ENCODE measurements at regions not wholly inside any gene's neighbourhood (a gene's known extent, or its start where the extent isn't known, plus 50 kb on each side); places are given as distances from the start of the nearest gene placed in this dataset.

DNA sequence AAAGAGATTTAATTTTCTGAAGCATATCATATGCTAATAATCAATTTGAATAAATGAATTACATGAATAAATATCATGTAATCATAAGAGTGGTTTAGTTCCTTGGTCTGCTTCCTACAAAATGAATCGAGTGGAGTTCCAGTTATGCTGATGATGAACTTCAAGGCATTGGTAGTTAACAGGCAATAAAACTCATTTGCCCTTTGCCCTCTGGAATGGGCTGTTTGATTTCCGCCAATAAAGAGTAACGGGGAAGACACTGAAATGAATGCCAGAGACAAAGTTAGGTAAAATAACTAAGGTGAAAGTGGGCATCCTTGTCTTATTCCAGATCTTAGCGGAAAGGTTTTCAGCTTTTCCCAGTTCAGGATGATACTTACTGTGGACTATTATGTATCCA, 90.1 kb downstream of the C3orf38 start:
- Histone ChIP-seq H3K4me1 (ENCODE audit: control insufficient read depth, insufficient read depth, low read length) (no peaks in the 10 kb centered on the region), H3K27ac (ENCODE audit: low read depth, low read length) (no peak overlapping the region), H3K9me3 (ENCODE audit: control insufficient read depth, low read length) (peaks cover 10% of the 10 kb centered on the region), H3K9ac (ENCODE audit: extremely low read depth, low read length, poor library complexity, severe bottlenecking) (no peak overlapping the region), H3K4me3 (ENCODE audit: low read length) (no peak overlapping the region), H3K36me3 (ENCODE audit: control insufficient read depth, insufficient read depth, low read length) (no peaks in the 10 kb centered on the region), H3K27me3 (ENCODE audit: control insufficient read depth, insufficient read depth, low read length, poor library complexity, severe bottlenecking) (no peaks in the 10 kb centered on the region)
- Mint-ChIP-seq H3K4me3 (no peak overlapping the region), H3K27me3 (ENCODE audit: insufficient read depth) (no peaks in the 10 kb centered on the region), H3K9me3 (peaks cover 16% of the 10 kb centered on the region), H3K4me1 (peaks cover 3% of the 10 kb centered on the region), H3K36me3 (ENCODE audit: low read depth) (no peaks in the 10 kb centered on the region), H3K27ac (no peak overlapping the region)
- DNase-seq = no peak
- TF ChIP-seq, protein P1, sequence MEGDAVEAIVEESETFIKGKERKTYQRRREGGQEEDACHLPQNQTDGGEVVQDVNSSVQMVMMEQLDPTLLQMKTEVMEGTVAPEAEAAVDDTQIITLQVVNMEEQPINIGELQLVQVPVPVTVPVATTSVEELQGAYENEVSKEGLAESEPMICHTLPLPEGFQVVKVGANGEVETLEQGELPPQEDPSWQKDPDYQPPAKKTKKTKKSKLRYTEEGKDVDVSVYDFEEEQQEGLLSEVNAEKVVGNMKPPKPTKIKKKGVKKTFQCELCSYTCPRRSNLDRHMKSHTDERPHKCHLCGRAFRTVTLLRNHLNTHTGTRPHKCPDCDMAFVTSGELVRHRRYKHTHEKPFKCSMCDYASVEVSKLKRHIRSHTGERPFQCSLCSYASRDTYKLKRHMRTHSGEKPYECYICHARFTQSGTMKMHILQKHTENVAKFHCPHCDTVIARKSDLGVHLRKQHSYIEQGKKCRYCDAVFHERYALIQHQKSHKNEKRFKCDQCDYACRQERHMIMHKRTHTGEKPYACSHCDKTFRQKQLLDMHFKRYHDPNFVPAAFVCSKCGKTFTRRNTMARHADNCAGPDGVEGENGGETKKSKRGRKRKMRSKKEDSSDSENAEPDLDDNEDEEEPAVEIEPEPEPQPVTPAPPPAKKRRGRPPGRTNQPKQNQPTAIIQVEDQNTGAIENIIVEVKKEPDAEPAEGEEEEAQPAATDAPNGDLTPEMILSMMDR (conservative IDR thresholded peaks at IDR 0.05) = no peak
- WGBS, 2 experiments (ENCODE audit: insufficient coverage in 1 of 2, insufficient read length in 1 of 2) = 87 to 92% methylated on average over 3 to 4 of the region's 4 CpGs

DNA sequence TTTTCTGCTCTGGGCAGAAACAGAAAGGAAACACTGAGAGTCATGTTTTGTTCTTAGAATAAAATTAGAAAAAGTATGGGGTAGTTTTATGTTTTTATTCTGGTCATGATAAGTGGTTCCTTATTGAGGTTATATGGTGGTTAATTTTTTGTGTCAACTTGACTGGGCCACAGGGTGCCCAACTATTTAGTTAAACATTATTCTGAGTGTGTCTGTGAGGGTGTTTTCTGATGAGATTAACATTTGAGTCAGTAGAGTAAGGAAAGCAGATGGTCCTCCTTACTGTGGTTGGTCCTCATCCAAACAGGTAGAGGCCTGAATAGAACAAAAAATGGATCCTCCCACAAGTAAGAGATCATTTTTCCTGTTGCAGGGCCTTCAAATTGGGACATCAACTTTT, 98.9 kb downstream of the C3orf38 start:
- Histone ChIP-seq H3K27me3 (ENCODE audit: control insufficient read depth, insufficient read depth, low read length, poor library complexity, severe bottlenecking) (no peaks in the 10 kb centered on the region), H3K36me3 (ENCODE audit: control insufficient read depth, insufficient read depth, low read length) (no peaks in the 10 kb centered on the region), H3K9me3 (ENCODE audit: control insufficient read depth, low read length) (peaks cover 13% of the 10 kb centered on the region), H3K9ac (ENCODE audit: extremely low read depth, low read length, poor library complexity, severe bottlenecking) (no peak overlapping the region), H3K4me3 (ENCODE audit: low read length) (no peak overlapping the region), H3K4me1 (ENCODE audit: control insufficient read depth, insufficient read depth, low read length) (no peaks in the 10 kb centered on the region), H3K27ac (ENCODE audit: low read depth, low read length) (no peak overlapping the region)
- peaks cover 20% of the 10 kb centered on the region for H3K9me3 Mint-ChIP-seq
- peaks cover 2% of the 10 kb centered on the region for H3K36me3 Mint-ChIP-seq (ENCODE audit: low read depth)
- no peaks in the 10 kb centered on the region for H3K4me1 Mint-ChIP-seq
- no peak overlapping the region for H3K27ac Mint-ChIP-seq
- H3K27me3 Mint-ChIP-seq (ENCODE audit: insufficient read depth) = no peaks in the 10 kb centered on the region
- DNase-seq = no peak
- TF ChIP-seq, protein P1 (conservative IDR thresholded peaks at IDR 0.05) = no peak
- H3K4me3 Mint-ChIP-seq = no peak overlapping the region

DNA sequence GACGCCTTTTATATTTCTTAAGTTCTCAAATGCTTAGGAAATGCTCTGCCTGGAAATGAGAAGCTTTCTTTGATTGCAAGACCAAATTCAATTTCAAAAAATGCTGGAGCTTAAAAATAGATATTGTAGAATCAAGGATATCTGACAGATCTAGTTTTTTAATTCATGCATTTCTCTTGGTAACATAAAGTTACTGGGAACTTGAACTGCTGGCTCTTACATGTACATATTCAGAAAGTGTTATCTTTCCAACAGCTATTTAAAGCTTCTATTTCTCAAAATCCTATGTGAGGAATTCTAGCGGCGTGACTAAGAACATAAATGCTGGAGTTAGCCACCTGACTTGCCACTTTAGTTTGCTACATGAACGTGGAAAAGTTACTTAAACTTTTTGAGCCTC, 109.3 kb downstream of the C3orf38 start:
- Histone ChIP-seq H3K4me1 (ENCODE audit: control insufficient read depth, insufficient read depth, low read length) (no peaks in the 10 kb centered on the region), H3K9me3 (ENCODE audit: control insufficient read depth, low read length) (no peaks in the 10 kb centered on the region), H3K4me3 (ENCODE audit: low read length) (no peak overlapping the region), H3K9ac (ENCODE audit: extremely low read depth, low read length, poor library complexity, severe bottlenecking) (no peak overlapping the region), H3K27me3 (ENCODE audit: control insufficient read depth, insufficient read depth, low read length, poor library complexity, severe bottlenecking) (no peaks in the 10 kb centered on the region), H3K36me3 (ENCODE audit: control insufficient read depth, insufficient read depth, low read length) (no peaks in the 10 kb centered on the region), H3K27ac (ENCODE audit: low read depth, low read length) (no peak overlapping the region)
- DNase-seq = no peak
- H3K27me3 Mint-ChIP-seq (ENCODE audit: insufficient read depth) = no peaks in the 10 kb centered on the region
- 95 to 100% methylated on average over 3 to 4 of the region's 4 CpGs for WGBS, 2 experiments (ENCODE audit: insufficient coverage in 1 of 2, insufficient read length in 1 of 2)
- no peaks in the 10 kb centered on the region for H3K4me1 Mint-ChIP-seq
- H3K27ac Mint-ChIP-seq = no peak overlapping the region
- TF ChIP-seq, protein P1 (conservative IDR thresholded peaks at IDR 0.05) = no peak
- H3K9me3 Mint-ChIP-seq = no peaks in the 10 kb centered on the region
- no peaks in the 10 kb centered on the region for H3K36me3 Mint-ChIP-seq (ENCODE audit: low read depth)
- no peak overlapping the region for H3K4me3 Mint-ChIP-seq

Data from endodermal cell (in vitro differentiated cells).